ENCODE measurements at regions not wholly inside any gene's neighbourhood (a gene's known extent, or its start where the extent isn't known, plus 50 kb on each side); places are given as distances from the start of the nearest gene placed in this dataset.
"Not testable (repeated sequence)": the region's sequence is repeated elsewhere in the genome, so short reads cannot be mapped to it uniquely, and the experiment has no call there.

DNA sequence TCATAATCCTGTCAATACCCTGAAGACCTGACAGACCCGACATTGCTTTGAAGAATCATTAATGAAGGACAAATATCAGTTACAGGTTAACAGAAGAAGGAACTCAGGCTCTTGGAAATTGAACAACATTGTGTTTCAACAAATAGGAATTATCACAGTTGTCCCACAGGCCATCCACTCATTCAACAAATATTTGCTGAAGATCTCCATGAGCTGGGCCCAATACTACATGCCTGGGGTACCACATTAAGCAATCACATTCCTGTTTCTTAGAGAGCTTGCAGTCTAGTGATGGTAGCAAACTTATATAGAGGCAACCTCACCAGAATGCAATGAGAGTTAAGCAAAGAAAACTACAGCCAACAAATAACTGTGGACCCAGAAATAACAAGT is 671.6 kb upstream of the ACVR2A start:
- DNase-seq (ENCODE audit: low spot score in 2 of 2) (no peak), FAIRE-seq (no peak)

- FAIRE-seq (no peak), DNase-seq (ENCODE audit: low spot score in 2 of 2) (no peak)
Measured at GRCh38 chr2:147172493-147173188, 672.2 kb upstream of the ACVR2A start.

- DNase-seq (ENCODE audit: low spot score in 2 of 2) = no peak
- FAIRE-seq = no peak
Measured at GRCh38 chr2:147171941-147172340, 672.9 kb upstream of the ACVR2A start.

GRCh38 chr2:147170932-147171331 is 673.9 kb upstream of the ACVR2A start:
- no peak for DNase-seq (ENCODE audit: low spot score in 2 of 2)
- no peak for FAIRE-seq

- DNase-seq (ENCODE audit: low spot score in 2 of 2) = no peak
- no peak for FAIRE-seq
Measured at GRCh38 chr2:147165697-147166382, 679.0 kb upstream of the ACVR2A start.

DNA sequence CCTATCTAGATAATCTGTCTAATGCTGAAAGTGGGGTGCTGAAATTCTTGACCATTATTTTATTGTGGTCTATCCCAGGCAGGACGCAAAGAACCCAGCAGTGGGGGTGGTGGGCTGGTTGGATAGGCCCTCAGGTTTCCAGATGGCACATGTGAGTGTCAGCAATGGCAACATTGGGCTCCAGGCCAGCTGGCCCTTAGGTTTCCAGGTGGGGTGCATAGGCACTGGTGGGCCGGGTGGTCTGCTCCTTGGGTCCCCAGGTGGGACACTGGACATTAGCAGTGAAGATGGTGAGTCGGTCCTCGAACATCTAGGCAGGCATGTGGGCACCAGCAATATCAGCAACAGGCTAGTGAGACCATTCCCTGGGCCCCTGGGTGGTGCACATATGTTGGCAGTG is 680.3 kb upstream of the ACVR2A start:
- no peak for DNase-seq (ENCODE audit: low spot score in 2 of 2)
- FAIRE-seq = no peak

DNA sequence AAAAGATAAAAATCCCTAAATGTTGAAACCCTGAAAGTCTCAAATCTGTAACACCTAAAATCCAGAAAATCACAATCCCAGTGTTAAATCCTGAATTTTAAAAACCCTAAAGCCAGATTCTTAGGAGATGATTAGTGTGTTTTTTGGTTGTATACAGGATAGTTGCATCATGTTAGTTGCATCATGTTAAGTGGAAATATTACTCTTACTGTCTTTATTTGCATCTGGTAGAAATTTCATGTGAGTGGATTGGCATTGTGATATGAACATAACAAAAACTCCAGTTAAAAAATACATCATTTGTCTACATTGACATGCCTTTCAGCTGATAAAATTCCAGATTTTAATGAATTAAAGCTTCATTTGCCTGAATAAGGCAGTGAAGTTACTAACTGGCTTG is 683.1 kb upstream of the ACVR2A start:
- DNase-seq (ENCODE audit: low spot score in 2 of 2) (no peak), FAIRE-seq (no peak)

GRCh38 chr2:147156970-147157369 is 687.9 kb upstream of the ACVR2A start:
- DNase-seq (ENCODE audit: low spot score in 2 of 2) (no peak), FAIRE-seq (no peak)

GRCh38 chr2:147150241-147150635 is 694.6 kb upstream of the ACVR2A start:
- FAIRE-seq (no peak), DNase-seq (ENCODE audit: low spot score in 2 of 2) (no peak)

DNA sequence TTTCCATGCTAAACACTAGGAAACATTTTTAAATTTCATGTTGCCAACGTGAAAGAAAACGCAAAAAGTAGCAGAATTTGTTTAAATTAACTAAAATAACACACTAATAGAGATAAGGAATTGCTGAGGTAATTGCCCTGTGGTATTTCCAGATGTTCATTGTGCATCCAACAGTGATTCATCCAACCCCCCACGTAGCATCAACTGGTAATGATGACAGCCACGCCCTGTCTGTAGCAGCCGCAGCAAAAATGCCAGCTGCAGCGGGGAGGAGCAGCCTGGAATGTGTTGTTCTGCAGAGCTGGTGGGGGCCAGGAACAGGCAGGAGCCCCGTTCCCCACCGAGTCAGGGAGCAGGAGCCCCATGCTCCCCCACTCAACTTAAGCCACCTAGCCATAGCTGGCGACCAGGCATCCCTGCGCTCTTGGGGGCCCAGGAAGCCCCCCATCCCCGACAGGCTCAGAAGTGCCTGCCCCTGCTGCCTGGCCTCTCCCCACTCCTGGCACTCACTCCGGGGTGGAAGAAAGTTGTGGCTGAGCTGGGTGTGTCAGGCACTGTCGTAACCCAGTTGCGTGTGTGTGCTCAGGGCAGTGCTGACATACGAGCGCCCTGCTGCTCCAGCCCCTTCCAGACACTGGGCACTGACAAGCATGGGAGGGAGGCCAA is 695.1 kb upstream of the ACVR2A start:
- no peak for FAIRE-seq

DNA sequence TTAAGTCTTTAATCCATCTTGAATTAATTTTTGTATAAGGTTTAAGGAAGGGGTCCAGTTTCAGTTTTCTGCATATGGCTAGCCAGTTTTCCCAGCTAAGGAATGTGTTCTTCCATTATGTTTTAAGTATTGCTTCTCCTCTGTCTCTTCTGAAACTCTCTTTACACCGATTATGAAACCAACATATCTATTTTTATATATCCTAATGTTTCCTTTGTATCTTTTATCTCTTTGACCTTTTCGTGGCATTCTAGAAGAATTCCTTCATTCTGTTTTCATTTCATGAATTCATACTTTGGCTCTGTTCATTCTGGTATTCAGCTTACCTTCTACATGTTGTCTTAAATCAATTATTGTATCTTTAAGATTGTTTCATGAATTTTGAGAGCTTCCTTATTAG is 697.0 kb upstream of the ACVR2A start:
- FAIRE-seq (no peak), DNase-seq (ENCODE audit: low spot score in 2 of 2) (no peak)

More for the DNA sequence above, 695.1 kb upstream of the ACVR2A start:
- DNase-seq (ENCODE audit: low spot score in 2 of 2) = no peak

- FAIRE-seq = no peak
- no peak for DNase-seq (ENCODE audit: low spot score in 2 of 2)
Measured at GRCh38 chr2:147141930-147142329, 702.9 kb upstream of the ACVR2A start.

- FAIRE-seq; DNase-seq (ENCODE audit: low spot score in 2 of 2): not testable (repeated sequence)
Measured at GRCh38 chr2:147139732-147140131, 705.1 kb upstream of the ACVR2A start.

GRCh38 chr2:147137711-147138110 is 707.1 kb upstream of the ACVR2A start:
- FAIRE-seq (no peak), DNase-seq (ENCODE audit: low spot score in 2 of 2) (no peak)

GRCh38 chr2:147135376-147135775 is 709.5 kb upstream of the ACVR2A start:
- no peak for FAIRE-seq
- no peak for DNase-seq (ENCODE audit: low spot score in 2 of 2)

DNA sequence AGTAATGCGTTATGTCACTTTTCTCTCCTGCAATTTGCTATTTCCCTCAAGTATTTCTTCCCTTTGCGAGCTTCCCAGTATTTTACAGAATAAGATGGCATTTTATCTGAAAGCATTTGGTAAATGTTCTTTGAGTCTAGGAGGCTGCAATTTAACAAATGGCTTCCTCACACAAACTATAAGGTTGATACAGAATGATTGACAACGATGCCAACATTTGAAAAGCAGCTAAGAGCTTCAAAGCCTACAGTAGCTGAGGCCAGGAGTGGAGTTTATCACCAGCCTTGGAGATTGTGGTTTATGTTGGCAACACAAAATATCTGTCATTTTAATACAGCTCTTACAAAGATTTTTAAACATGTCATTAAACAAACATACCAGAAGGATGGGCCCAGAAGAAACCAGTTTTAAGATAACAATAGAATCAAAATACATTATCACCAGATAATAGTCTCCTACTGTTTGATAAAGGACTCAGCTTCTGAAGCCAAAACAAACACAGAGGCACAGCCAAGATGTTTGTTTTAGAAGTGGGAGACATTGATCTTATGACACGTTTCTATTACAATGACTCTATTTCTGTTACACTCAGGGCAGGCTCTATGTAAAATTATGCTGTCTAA is 711.4 kb upstream of the ACVR2A start:
- FAIRE-seq (no peak), DNase-seq (ENCODE audit: low spot score in 2 of 2) (no peak)

- no peak for FAIRE-seq
Measured at GRCh38 chr2:147125145-147125544, 719.7 kb upstream of the ACVR2A start.

GRCh38 chr2:147122944-147123343 is 721.9 kb upstream of the ACVR2A start:
- no peak for DNase-seq (ENCODE audit: low spot score in 2 of 2)
- no peak for FAIRE-seq

More at GRCh38 chr2:147125145-147125544, 719.7 kb upstream of the ACVR2A start:
- DNase-seq (ENCODE audit: low spot score in 2 of 2) = no peak

DNA sequence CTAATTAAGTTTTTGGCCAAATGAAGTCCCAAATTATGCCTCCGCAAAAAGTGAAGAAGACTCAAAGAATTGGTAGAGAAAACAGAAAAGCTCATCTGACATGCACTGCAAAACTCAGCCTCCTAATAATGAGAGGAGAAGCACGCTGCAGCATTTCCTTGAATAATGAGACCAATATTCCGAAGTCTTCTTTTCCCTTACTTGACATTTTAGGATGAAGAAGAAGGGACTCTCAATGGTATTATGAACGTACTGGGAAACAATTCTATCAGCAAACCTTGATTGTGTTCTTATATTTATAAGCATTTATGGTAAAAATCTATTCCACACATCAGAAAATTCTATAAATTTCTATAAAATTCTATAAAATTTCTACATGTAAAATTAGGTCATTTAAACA is 733.9 kb upstream of the ACVR2A start:
- FAIRE-seq (no peak), DNase-seq (ENCODE audit: low spot score in 2 of 2) (no peak)

- DNase-seq (ENCODE audit: low spot score in 2 of 2) (no peak), FAIRE-seq (no peak)
Measured at GRCh38 chr2:147110317-147110716, 734.5 kb upstream of the ACVR2A start.

DNA sequence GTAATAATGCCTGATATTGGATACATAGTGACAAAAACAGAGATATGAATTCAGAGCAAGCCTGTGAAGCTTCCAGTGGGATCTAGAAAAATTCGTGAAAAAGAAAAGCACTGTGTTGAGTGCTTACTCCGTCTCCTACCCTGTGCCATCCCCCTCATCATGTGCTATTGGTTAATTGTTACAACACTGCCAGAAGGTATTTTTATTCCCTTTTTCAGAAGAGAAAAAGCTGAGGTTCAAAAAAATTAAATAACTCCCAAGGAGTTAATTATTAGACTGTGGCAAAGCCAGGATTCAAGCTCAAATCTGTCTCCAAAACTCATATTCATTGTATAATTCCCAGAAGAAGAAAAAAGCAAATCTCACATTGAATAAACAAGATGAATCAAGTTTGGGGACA is 735.5 kb upstream of the ACVR2A start:
- DNase-seq (ENCODE audit: low spot score in 2 of 2) (no peak), FAIRE-seq (no peak)
